Progenitor cell of endocrine pancreas (in vitro differentiated cells): ENCODE measurements at regions not wholly inside any gene's neighbourhood (a gene's known extent, or its start where the extent isn't known, plus 50 kb on each side); places are given as distances from the start of the nearest gene placed in this dataset.

Source experiments
- DNase-seq: peaks from one replicate; pipeline ENCODE4 v3.0.0; 2021; ENCODE audit warnings: low spot score; ENCODE audit not compliant: unreplicated experiment
- H3K27ac Mint-ChIP-seq: 2 replicates; pipeline ENCODE4 v1.8.0; 2021; ENCODE audit warnings: mild to moderate bottlenecking, moderate library complexity, mixed read lengths
- H3K27me3 Mint-ChIP-seq: 2 replicates; pipeline ENCODE4 v1.8.0; 2021; ENCODE audit warnings: mixed read lengths
- H3K36me3 Mint-ChIP-seq: 2 replicates; pipeline ENCODE4 v1.8.0; 2022; ENCODE audit warnings: mixed read lengths; ENCODE audit not compliant: insufficient read depth
- H3K4me1 Mint-ChIP-seq: 2 replicates; pipeline ENCODE4 v1.8.0; 2021; ENCODE audit warnings: low read depth, mixed read lengths
- H3K4me3 Mint-ChIP-seq: 2 replicates; pipeline ENCODE4 v1.8.0; 2021; ENCODE audit warnings: low read depth, mild to moderate bottlenecking, moderate library complexity, mixed read lengths
- H3K9me3 Mint-ChIP-seq: 2 replicates; pipeline ENCODE4 v1.8.0; 2021; ENCODE audit warnings: low read depth, mixed read lengths
- TF ChIP-seq, protein P1 (sequence below): fragments of 200-600 bp; sonication (generic); IDR thresholded peaks from one replicate; pipeline ENCODE4 v1.5.0; 2021; ENCODE audit warnings: antibody characterized with exemption, mild to moderate bottlenecking; ENCODE audit not compliant: unreplicated experiment

DNA sequence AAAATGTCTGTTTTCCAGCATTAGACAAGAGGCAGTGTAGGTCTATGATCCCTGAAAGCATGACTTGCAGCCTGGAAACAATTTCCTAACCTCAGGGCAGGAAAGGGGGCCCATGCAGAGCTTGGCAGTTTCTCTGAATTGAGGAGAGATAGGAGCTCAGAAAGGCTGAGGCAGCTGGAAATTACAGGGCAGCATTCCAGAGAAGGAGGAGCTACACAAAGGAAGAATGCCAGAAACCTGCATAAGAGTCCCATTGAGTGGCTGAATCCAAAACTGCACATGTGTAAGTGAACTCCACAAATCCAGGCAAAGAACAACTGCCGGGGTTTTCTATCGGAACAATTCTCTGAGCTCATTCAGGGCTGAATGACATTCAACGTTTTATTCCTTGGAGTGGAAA lies 346.8 kb downstream of the PIK3R1 start:
- DNase-seq = no peak
- Mint-ChIP-seq H3K27me3 (no peaks in the 10 kb centered on the region), H3K4me1 (no peaks in the 10 kb centered on the region), H3K27ac (no peak overlapping the region), H3K9me3 (peaks cover 12% of the 10 kb centered on the region), H3K36me3 (no peaks in the 10 kb centered on the region), H3K4me3 (no peak overlapping the region)
- TF ChIP-seq, protein P1, sequence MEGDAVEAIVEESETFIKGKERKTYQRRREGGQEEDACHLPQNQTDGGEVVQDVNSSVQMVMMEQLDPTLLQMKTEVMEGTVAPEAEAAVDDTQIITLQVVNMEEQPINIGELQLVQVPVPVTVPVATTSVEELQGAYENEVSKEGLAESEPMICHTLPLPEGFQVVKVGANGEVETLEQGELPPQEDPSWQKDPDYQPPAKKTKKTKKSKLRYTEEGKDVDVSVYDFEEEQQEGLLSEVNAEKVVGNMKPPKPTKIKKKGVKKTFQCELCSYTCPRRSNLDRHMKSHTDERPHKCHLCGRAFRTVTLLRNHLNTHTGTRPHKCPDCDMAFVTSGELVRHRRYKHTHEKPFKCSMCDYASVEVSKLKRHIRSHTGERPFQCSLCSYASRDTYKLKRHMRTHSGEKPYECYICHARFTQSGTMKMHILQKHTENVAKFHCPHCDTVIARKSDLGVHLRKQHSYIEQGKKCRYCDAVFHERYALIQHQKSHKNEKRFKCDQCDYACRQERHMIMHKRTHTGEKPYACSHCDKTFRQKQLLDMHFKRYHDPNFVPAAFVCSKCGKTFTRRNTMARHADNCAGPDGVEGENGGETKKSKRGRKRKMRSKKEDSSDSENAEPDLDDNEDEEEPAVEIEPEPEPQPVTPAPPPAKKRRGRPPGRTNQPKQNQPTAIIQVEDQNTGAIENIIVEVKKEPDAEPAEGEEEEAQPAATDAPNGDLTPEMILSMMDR = no peak

DNA sequence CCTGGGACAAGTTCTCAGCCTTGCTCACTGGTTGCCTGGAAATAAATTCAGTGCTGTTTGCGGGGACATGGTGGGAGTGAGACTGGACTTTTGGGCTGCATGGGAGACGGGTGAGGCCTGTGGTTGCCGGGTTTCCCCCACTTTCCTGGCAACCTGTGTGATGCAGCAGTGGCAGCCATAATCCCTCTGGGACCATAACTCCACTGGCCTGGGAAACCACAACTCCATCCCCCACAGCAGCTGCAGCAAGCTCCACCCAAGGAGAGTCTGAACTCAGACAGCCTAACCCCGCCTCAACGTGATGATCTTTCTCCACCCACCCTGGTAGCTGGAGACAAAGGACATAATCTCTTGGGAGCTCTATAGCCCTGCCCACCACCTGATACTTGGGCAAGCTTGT lies 349.9 kb downstream of the PIK3R1 start:
- TF ChIP-seq, protein P1 = no peak
- Mint-ChIP-seq H3K27me3 (no peaks in the 10 kb centered on the region), H3K9me3 (peaks cover 17% of the 10 kb centered on the region), H3K36me3 (no peaks in the 10 kb centered on the region), H3K4me3 (no peak overlapping the region), H3K27ac (no peak overlapping the region), H3K4me1 (no peaks in the 10 kb centered on the region)
- no peak for DNase-seq

- peaks cover 3% of the 10 kb centered on the region for H3K36me3 Mint-ChIP-seq
- peaks cover 17% of the 10 kb centered on the region for H3K9me3 Mint-ChIP-seq
- H3K4me3 Mint-ChIP-seq = no peak overlapping the region
- no peak overlapping the region for H3K27ac Mint-ChIP-seq
- H3K27me3 Mint-ChIP-seq = no peaks in the 10 kb centered on the region
- TF ChIP-seq, protein P1 = no peak
- no peaks in the 10 kb centered on the region for H3K4me1 Mint-ChIP-seq
- no peak for DNase-seq
These were observed 361.2 kb downstream of the PIK3R1 start for GRCh38 chr5:68576805-68577204.

DNA sequence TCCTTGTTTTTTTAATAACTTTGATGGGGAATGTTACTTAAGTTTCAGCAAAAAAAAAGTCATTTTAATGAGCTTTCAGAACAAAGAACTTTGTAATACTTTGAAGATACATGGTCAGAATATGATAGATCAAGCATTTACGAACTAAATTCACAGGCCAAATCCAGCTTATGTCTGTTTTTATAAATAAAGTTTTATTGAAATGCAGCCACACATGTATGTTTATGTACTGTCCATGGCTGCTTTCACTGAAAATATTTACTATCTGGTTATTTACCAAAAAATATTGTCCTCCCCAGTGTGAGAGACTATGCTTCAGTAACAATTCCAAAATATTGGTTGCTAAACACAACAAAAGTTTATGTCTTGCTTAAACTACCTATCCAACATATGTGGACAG lies 366.7 kb downstream of the PIK3R1 start:
- H3K27me3 Mint-ChIP-seq = no peaks in the 10 kb centered on the region
- H3K36me3 Mint-ChIP-seq = no peaks in the 10 kb centered on the region
- H3K27ac Mint-ChIP-seq = no peak overlapping the region
- no peak for DNase-seq
- TF ChIP-seq, protein P1 = no peak
- no peak overlapping the region for H3K4me3 Mint-ChIP-seq
- peaks cover 8% of the 10 kb centered on the region for H3K9me3 Mint-ChIP-seq
- H3K4me1 Mint-ChIP-seq = no peaks in the 10 kb centered on the region

DNA sequence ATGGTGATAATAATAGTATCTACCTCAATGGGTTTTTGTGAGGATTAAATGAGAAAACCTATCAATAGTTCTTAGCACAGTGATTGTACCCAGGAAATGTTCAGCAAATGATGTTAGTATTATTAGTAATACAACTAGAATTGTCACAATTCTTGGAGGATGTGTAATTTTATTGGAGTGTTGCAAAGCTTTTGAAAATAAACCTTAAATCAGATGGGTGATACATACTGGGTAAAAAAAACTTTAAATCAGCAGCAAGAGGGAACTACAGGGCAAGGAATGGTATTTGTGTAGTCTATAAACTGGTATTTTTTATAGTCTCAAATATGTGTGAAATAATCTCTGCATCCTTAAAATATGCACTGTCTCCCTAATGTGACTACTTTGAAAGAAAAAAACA lies 371.6 kb downstream of the PIK3R1 start:
- no peaks in the 10 kb centered on the region for H3K4me1 Mint-ChIP-seq
- no peak overlapping the region for H3K4me3 Mint-ChIP-seq
- TF ChIP-seq, protein P1 = no peak
- H3K36me3 Mint-ChIP-seq = no peaks in the 10 kb centered on the region
- H3K27ac Mint-ChIP-seq = no peak overlapping the region
- no peaks in the 10 kb centered on the region for H3K27me3 Mint-ChIP-seq
- no peak for DNase-seq
- no peaks in the 10 kb centered on the region for H3K9me3 Mint-ChIP-seq

GRCh38 chr5:68591850-68592249 lies 376.3 kb downstream of the PIK3R1 start:
- Mint-ChIP-seq H3K36me3 (no peaks in the 10 kb centered on the region), H3K9me3 (no peaks in the 10 kb centered on the region), H3K4me1 (no peaks in the 10 kb centered on the region), H3K27ac (no peak overlapping the region), H3K4me3 (no peak overlapping the region), H3K27me3 (no peaks in the 10 kb centered on the region)
- DNase-seq = no peak
- TF ChIP-seq, protein P1 = no peak
